GM23248 (cell line): ENCODE measurements at regions not wholly inside any gene's neighbourhood (a gene's known extent, or its start where the extent isn't known, plus 50 kb on each side); places are given as distances from the start of the nearest gene placed in this dataset.

ENCODE experiments used
- EZH2 ChIP-seq: fragments of 200-600 bp; sonication (generic); IDR thresholded peaks from 2 replicates; pipeline ENCODE4 v1.6.1; 2018; ENCODE audit warnings: antibody characterized with exemption, mild to moderate bottlenecking; ENCODE audit not compliant: insufficient read depth, poor library complexity, severe bottlenecking
- EZH2phosphoT487 ChIP-seq: fragments of 200-600 bp; sonication (generic); IDR thresholded peaks from 2 replicates; pipeline ENCODE4 v1.6.1; 2018; ENCODE audit warnings: antibody characterized with exemption, moderate library complexity, mild to moderate bottlenecking, low read depth; ENCODE audit not compliant: insufficient read depth

GRCh38 chr4:100738196-100739165, 220.7 kb upstream of the EMCN start:
- TF ChIP-seq EZH2 (no peak), EZH2phosphoT487 (no peak)
